ENCODE measurements at regions not wholly inside any gene's neighbourhood (a gene's known extent, or its start where the extent isn't known, plus 50 kb on each side); places are given as distances from the start of the nearest gene placed in this dataset.

GRCh38 chr3:17938313-17938712 lies 195.9 kb upstream of the TBC1D5 start:
- TF ChIP-seq CTCF (conservative IDR thresholded peaks at IDR 0.05; ENCODE audit: low read length) (no peak), EZH2phosphoT487 (IDR thresholded peaks at IDR 0.05; ENCODE audit: borderline replicate concordance, low read depth, low read length) (no peak)
